Transverse colon (tissue), 4 donors: ENCODE measurements at regions not wholly inside any gene's neighbourhood (a gene's known extent, or its start where the extent isn't known, plus 50 kb on each side); places are given as distances from the start of the nearest gene placed in this dataset.

Source experiments
- DNase-seq: peaks from one replicate; pipeline ENCODE4 v3.0.0-alpha.2; 2019
- H3K27ac ChIP-seq, 4 donors: fragments of 200-600 bp; sonication (generic); 2 replicates each; pipeline ENCODE4 v1.5.1; 2016 to 2018; ENCODE audit warnings: inconsistent platforms in 4 of 4
- H3K27me3 ChIP-seq: fragments of 200-600 bp; sonication (generic); 2 replicates; pipeline ENCODE4 v1.5.1; 2017; ENCODE audit warnings: inconsistent platforms
- H3K36me3 ChIP-seq, 4 donors: fragments of 200-600 bp; sonication (generic); 2 replicates each; pipeline ENCODE4 v1.5.1; 2017 to 2019; ENCODE audit warnings: inconsistent platforms in 4 of 4
- H3K4me1 ChIP-seq, 4 donors: fragments of 200-600 bp; sonication (generic); 2 replicates each; pipeline ENCODE4 v1.5.1; 2017 to 2020; ENCODE audit warnings: inconsistent platforms in 4 of 4
- H3K4me3 ChIP-seq, 4 donors: fragments of 200-600 bp; sonication (generic); 1 replicate in 1 of 4; 2 replicates in 3 of 4; pipeline versions ENCODE4 v1.5.1 to v1.6.1; 2017 to 2019; ENCODE audit warnings: inconsistent platforms in 4 of 4
- H3K9me3 ChIP-seq, 2 donors: fragments of 200-600 bp; sonication (generic); 2 replicates each; pipeline ENCODE4 v1.5.1; 2017 to 2019; ENCODE audit warnings: inconsistent platforms in 2 of 2
- EP300 ChIP-seq: sonication (generic); formaldehyde crosslinking; IDR thresholded peaks from one replicate; pipeline ENCODE4 v1.6.1; 2017; ENCODE audit warnings: antibody characterized with exemption, low read depth
- POLR2A ChIP-seq: fragments of 450-650 bp; IDR thresholded peaks from one replicate; pipeline ENCODE4 v1.6.1; 2016; ENCODE audit warnings: antibody characterized with exemption, mild to moderate bottlenecking, moderate library complexity
- POLR2AphosphoS5 ChIP-seq, 3 donors: sonication (generic); formaldehyde crosslinking; IDR thresholded peaks; one replicate each; pipeline ENCODE4 v1.6.1; 2016; ENCODE audit warnings: antibody characterized with exemption in 3 of 3
- whole genome bisulfite sequencing, 2 donors: methylation state at CpG; one replicate each; pipeline ENCODE4 v1.1.5; 2018; ENCODE audit warnings: low coverage in 1 of 2; 5-methylcytosine and 5-hydroxymethylcytosine counted together
- in situ Hi-C, 4 donors: fragments of 200-750 bp; cut with MboI; loops; one replicate each; pipeline versions ENCODE4 v1.15.0 to v1.15.1; 2017; ENCODE audit warnings: low sequenced_read_pairs in 3 of 4, low pct_ligation_motif_present in 1 of 4, low pct_unique_long_range_greater_than_20kb in 1 of 4
- intact Hi-C: fragments of 100-400 bp; cut with DNase I; formaldehyde crosslinking; loops from one replicate; pipeline ENCODE4 v1.15.1; 2023; ENCODE audit warnings: low total_unique reads
- TF ChIP-seq, protein P1 (sequence below), 5 experiments: fragments of 200-600 bp in 3 of 5; fragments of 450-650 bp in 2 of 5; sonication (generic) in 3 of 5; IDR thresholded peaks; 1 replicate in 2 of 5; 2 replicates in 3 of 5; pipeline ENCODE4 v1.5.1; 2016 to 2017; ENCODE audit warnings: antibody characterized with exemption in 5 of 5, inconsistent platforms in 3 of 5, mild to moderate bottlenecking in 2 of 5, moderate library complexity in 1 of 5

DNA sequence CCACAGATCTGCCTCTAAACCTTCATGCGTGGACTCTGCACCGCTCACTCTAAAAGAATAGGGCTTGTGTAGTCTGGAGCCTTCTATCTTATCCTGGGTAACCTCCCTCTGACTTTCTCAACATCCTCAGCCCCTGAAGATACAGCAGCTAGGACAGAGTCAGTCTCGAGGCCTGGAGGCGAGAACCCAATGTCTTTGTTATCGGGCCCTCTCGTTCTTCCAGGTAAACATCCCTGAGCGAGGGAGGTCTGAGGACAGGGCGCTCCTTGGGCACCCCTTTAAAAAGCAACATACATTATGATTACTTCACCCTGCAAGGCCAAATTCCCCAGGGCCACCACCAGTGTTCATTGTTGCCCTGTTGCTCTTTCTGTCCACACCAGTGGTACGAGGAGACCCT is 75.4 kb upstream of the PRNP start:
- no peaks in the 10 kb centered on the region for H3K36me3 ChIP-seq
- intact Hi-C loops, result no loop called here
- DNase-seq, result no peak
- 97% methylated on average over 9 of the region's 9 CpGs; no CpG with 5 or more reads in 1 of the 2 donors for WGBS, 2 donors
- in situ Hi-C loops, result loop anchor here in 2 of 4 donors (5.0 to 25.0 kb wide), 3 partner anchors 106 to 476 kb away; no protein-coding TSS in a partner anchor
- no peak for TF ChIP-seq POLR2A
- TF ChIP-seq EP300, result no peak
- TF ChIP-seq, protein P1, sequence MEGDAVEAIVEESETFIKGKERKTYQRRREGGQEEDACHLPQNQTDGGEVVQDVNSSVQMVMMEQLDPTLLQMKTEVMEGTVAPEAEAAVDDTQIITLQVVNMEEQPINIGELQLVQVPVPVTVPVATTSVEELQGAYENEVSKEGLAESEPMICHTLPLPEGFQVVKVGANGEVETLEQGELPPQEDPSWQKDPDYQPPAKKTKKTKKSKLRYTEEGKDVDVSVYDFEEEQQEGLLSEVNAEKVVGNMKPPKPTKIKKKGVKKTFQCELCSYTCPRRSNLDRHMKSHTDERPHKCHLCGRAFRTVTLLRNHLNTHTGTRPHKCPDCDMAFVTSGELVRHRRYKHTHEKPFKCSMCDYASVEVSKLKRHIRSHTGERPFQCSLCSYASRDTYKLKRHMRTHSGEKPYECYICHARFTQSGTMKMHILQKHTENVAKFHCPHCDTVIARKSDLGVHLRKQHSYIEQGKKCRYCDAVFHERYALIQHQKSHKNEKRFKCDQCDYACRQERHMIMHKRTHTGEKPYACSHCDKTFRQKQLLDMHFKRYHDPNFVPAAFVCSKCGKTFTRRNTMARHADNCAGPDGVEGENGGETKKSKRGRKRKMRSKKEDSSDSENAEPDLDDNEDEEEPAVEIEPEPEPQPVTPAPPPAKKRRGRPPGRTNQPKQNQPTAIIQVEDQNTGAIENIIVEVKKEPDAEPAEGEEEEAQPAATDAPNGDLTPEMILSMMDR (IDR thresholded peaks at IDR 0.05), result no peak
- TF ChIP-seq POLR2AphosphoS5 (IDR thresholded peaks at IDR 0.05), result no peak
- no peak overlapping the region for H3K4me3 ChIP-seq
- no peaks in the 10 kb centered on the region for H3K9me3 ChIP-seq
- H3K27me3 ChIP-seq, result peaks cover 4% of the 10 kb centered on the region
- H3K27ac ChIP-seq, result no peak overlapping the region
- peaks cover 0 to 13% (median 5%) of the 10 kb centered on the region in 4 donors for H3K4me1 ChIP-seq

DNA sequence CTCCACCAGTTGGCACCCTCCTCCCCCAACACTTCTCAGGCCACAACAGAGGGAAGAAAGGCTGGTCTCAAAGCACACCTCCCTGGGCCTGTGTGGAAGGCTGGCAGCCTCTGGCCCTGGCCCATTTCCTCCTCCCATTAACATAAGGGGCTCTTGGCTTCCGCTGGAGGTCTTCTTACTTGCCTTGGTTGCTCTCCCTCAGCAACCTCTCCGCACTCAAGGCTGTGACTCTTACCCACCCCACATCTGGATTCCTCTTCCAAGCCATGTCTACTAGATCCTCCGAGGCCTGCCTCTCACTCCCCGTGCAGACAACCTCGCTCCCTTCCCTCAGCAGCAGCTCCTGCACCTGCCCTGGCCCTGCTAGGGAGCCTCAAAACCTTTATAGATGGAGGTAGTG is 76.7 kb upstream of the PRNP start:
- no peak overlapping the region for H3K27ac ChIP-seq
- peaks cover 7% of the 10 kb centered on the region for H3K27me3 ChIP-seq
- in situ Hi-C loops (loop anchor here in 3 of 4 donors (5.0 to 25.0 kb wide), 4 partner anchors 108 to 478 kb away; partner anchors contain the start of gene PRND (in 1 of the 3)), intact Hi-C loops (loop anchor here (2.0 kb wide), 1 partner anchor 111 kb away; the partner anchor contains the start of gene PRND)
- no peak for DNase-seq
- no peaks in the 10 kb centered on the region for H3K36me3 ChIP-seq
- no peaks in the 10 kb centered on the region for H3K9me3 ChIP-seq
- 93% methylated on average over 5 of the region's 5 CpGs; no CpG with 5 or more reads in 1 of the 2 donors for WGBS, 2 donors
- peaks cover 0 to 21% (median 5%) of the 10 kb centered on the region in 4 donors for H3K4me1 ChIP-seq
- no peak overlapping the region for H3K4me3 ChIP-seq
- TF ChIP-seq POLR2A, result no peak
- TF ChIP-seq, protein P1 (IDR thresholded peaks at IDR 0.05), result no peak
- no peak for TF ChIP-seq EP300
- TF ChIP-seq POLR2AphosphoS5 (IDR thresholded peaks at IDR 0.05), result no peak

DNA sequence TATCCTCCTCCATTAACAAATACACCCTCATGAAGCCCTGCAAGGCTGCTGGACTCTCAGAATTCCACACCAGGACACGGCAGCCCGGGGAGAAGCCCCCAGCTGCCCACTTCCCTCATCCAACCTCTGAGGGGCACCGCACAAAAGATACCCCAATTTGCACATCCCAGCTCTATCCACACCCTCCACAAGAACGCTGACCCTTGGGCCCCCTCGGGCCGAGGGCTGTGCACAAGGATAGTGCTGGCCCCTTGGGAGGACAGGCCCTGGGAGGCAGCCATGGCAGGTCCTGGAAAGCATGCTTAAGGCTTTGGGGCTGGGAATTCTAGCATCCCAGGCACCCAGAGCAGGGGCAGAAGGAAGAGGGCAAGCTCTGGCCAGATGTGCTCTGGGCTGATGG is 77.4 kb upstream of the PRNP start:
- peaks cover 12% of the 10 kb centered on the region for H3K27me3 ChIP-seq
- intact Hi-C loops (loop anchor here (2.0 kb wide), 1 partner anchor 112 kb away; the partner anchor contains the start of gene PRND), in situ Hi-C loops (loop anchor here in 3 of 4 donors (5.0 to 25.0 kb wide), 4 partner anchors 108 to 478 kb away; partner anchors contain the start of gene PRND (in 1 of the 3))
- no peak overlapping the region for H3K4me3 ChIP-seq
- no peak for TF ChIP-seq POLR2A
- no peak for TF ChIP-seq POLR2AphosphoS5 (IDR thresholded peaks at IDR 0.05)
- TF ChIP-seq, protein P1 (IDR thresholded peaks at IDR 0.05), result no peak
- WGBS, 2 donors, result 97% methylated on average over 6 of the region's 6 CpGs; no CpG with 5 or more reads in 1 of the 2 donors
- DNase-seq, result no peak
- no peak overlapping the region for H3K27ac ChIP-seq
- H3K9me3 ChIP-seq, result no peaks in the 10 kb centered on the region
- no peaks in the 10 kb centered on the region for H3K36me3 ChIP-seq
- peaks cover 0 to 22% (median 2%) of the 10 kb centered on the region in 4 donors for H3K4me1 ChIP-seq

DNA sequence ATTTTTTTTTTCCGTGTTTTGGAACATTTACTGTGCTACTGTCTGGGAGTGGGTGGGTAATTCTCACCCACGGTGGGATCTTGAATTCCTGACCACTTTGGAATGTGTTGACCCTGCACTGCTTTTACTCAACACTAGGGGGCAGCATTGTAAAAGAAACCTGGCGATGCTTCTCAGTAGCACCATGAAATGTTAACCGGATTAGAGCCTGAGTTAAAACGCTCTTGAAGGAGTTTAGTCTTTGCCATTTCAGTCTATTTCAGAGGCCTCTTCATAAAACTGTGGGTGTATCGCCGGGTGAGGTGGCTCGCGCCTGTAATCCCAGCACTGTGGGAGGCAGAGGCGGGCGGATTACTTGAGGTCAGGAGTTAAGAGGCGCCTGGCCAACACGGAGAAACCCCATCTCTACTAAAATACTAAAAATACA is 79.0 kb upstream of the PRNP start:
- H3K4me3 ChIP-seq, result no peak overlapping the region
- no peak overlapping the region for H3K27ac ChIP-seq
- intact Hi-C loops (no loop called here), in situ Hi-C loops (loop anchor here in 3 of 4 donors (5.0 to 25.0 kb wide), 4 partner anchors 110 to 480 kb away; partner anchors contain the start of gene PRND (in 1 of the 3))
- TF ChIP-seq, protein P1 (IDR thresholded peaks at IDR 0.05), result peak; percentile 92 to 99 (median 95)
- TF ChIP-seq POLR2AphosphoS5 (IDR thresholded peaks at IDR 0.05) (no peak), EP300 (no peak), POLR2A (no peak)
- 0 to 34% methylated on average over 1 to 13 of the region's 13 CpGs for WGBS, 2 donors
- H3K9me3 ChIP-seq, result no peaks in the 10 kb centered on the region
- DNase-seq, result peak; percentile 50
- peaks cover 0 to 31% (median 0%) of the 10 kb centered on the region in 4 donors for H3K4me1 ChIP-seq
- peaks cover 20% of the 10 kb centered on the region for H3K27me3 ChIP-seq
- H3K36me3 ChIP-seq, result no peaks in the 10 kb centered on the region
